HG03039 (cell line): ENCODE measurements at regions not wholly inside any gene's neighbourhood (a gene's known extent, or its start where the extent isn't known, plus 50 kb on each side); places are given as distances from the start of the nearest gene placed in this dataset.

Source experiments
- ATAC-seq: cut with Tn5 transposase; IDR thresholded peaks from one replicate; pipeline ENCODE4 v1.9.1; 2021; ENCODE audit warnings: mild to moderate bottlenecking, moderate library complexity; ENCODE audit not compliant: unreplicated experiment

DNA sequence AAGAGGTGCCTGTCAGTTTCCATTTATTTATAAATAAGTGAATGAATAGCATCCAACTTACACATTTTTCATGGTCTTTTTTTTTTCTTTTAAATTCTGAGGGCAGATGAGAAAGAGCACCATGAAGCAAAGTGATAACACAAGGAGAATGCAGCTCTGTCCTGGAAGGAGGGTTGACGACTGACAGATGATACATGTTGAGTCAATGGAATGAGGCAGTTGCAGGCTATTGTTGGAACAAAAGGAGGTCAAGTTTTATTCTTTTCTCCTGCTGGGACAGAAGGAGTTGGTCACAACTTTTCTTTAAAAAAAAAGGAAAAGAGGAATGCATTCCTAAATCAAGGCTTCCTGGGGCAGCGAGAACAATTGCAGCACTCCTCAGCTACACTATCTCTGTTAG is 119.9 kb upstream of the PLEKHG7 start:
- ATAC-seq = no peak

DNA sequence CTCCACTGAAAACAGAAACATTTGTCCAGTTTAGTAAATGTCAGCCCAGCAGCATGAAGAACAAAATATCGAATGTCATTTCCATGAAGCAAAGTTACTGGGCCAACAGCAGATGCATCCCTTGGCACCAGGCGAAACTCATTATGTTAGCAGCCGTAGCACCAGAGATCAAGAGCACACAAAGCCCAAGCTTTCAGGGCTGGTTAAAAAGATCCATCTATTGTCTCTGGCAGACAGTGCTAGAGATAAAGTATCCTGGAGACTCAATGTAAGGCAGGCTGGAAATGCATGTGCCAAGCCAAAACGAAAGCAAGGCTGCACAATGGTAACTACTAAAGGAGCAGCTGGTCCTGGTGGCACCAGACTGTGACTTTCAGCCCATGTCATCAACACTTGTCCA is 120.3 kb upstream of the PLEKHG7 start:
- no peak for ATAC-seq

DNA sequence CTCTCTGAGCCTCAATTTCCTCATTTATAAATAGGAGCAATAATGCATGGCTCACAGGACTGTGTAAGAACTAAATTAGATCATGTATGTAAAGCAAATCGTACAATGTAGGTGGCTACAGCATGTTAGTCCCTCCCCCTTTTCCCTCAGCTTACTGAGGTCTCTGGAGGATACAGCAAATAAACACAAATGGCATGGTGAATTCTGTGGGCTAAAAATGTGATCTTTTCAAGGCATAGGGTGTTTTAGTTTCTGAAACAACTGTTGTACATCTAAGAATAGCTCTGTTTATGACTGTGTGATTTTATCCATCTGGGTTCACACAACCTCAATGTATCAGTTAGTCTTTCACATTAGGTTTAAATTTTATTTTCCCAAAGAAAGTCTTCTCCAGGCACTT is 121.2 kb upstream of the PLEKHG7 start:
- no peak for ATAC-seq

DNA sequence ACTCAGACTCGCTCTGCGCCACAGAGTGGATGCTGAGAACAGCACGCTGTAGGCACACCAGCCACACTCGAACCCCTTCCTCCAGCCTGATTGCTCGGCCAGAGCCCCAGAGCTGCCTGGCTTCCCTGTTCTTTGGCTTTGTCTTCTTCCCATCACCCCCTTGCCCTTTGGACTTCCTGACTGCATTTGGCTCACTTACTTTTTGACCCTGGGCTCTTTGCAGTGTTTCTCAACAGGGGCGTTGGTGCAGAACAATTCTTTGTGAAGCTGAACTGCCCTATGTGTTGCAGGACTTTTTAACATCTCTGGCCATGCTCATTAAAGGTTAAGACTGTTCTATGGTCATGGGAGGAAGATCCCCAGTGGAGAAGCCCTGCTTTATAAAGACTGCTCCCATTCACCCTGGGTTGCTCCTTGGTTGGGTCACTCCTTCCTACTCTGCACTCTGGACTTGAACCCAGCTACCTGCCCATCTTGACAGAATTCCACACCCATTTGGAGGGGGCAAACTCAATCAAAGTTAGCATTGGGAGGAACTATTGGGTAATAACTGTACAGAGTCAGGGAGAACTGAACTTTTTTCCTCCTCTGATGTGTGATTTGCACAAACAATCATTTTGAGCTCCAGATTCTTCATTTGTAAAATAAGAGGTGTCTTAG is 127.7 kb upstream of the PLEKHG7 start:
- no peak for ATAC-seq

DNA sequence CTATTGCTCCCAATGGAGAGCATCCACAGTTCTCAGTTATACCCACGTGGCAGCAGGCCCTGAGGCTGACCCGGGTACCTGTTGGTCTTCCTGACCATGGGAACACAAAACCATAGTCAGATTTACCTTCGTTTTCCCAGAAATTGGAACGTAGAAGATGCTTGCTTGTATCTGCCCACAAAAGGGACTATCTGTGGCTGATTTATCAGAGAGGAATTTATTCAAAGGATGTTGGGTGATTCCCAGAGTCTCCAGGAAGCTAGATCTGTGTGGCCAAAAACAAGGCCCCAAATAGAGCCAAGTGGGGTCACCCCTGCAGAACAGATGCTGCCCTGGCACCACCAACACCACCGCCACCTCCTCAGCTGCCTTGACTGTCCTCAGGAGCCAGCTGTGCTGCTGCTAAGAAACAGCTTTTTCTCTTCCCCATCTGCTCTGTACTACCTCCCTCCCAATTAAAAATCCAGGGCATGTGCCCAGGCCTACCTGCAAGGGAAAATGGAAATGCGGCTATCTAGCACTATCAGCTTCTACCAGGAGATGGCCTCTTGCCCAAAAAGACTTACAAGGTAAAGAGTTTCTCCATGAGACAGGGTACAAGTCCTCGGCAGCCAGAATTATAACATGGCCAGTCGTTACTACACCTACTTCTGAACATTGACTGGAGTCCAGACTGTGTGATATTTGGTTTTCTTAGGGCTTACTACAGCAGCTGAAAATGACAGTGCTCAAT is 128.6 kb upstream of the PLEKHG7 start:
- no peak for ATAC-seq

DNA sequence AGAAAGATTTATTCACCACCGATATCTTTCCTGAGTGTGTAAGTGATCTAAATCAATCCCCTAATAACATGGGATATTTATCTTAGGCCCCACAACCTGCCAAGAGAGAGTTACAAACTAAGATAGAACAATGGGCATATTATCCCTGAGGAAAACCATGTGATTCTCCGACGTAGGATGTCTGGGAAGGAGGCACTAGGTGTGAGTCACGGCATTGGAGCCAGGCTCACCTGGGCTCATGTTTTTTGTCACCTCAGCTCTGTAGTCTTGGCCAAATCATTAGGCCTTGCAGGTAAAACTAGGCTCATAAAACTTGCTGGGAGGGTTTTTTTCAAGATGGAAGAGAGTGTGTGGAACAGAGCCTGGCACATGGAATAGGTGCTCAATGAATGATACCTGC is 129.7 kb upstream of the PLEKHG7 start:
- ATAC-seq = no peak

DNA sequence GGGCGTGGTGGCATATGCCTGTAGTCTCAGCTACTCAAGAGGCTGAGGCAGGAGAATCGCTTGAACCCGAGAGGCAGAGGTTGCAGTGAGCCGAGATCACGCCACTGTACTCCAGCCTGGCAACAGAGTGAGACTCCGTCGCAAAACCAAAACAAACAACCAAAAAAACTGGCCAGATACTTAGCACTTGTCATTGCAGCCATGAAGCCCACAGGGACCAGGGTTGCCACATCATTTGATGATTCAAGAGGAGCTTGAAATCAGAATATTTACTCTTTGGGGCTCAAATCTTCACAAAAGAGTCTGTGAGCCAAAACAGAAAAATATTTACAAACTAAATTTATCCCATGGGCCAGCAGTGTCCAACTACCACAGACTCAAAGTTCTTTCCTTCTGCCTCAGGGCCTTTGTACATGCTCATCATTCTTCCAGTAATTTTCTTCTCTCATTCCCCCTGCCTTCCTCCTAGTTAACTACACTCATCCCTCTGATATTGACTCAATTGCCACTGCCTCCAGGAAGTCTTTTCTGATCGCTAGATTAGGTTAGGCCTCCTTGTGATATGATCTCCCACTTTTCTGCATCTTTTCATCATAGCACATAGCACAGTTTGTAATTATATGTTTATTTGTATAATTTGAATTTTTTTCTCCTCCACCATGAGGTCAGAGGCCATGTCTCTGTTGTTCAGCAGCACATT is 130.8 kb upstream of the PLEKHG7 start:
- no peak for ATAC-seq

DNA sequence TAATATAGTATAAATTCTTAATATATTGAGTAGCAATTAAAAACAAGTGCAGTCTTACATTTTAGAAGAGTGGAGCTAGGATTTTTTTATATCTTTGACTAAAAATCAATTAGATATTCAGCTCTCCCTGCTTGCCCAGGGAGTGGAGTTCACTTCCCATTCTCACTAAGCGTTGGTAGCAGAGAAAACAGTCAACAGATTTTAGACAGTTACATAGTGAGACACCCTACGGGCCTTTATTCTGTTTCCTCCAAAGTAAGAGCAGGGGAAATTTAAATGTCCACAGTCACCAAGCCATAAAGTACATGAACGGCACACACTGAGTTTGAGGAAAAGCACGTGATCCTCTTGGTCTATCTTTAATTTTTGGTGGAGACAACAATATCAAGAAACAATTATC is 131.6 kb upstream of the PLEKHG7 start:
- no peak for ATAC-seq

DNA sequence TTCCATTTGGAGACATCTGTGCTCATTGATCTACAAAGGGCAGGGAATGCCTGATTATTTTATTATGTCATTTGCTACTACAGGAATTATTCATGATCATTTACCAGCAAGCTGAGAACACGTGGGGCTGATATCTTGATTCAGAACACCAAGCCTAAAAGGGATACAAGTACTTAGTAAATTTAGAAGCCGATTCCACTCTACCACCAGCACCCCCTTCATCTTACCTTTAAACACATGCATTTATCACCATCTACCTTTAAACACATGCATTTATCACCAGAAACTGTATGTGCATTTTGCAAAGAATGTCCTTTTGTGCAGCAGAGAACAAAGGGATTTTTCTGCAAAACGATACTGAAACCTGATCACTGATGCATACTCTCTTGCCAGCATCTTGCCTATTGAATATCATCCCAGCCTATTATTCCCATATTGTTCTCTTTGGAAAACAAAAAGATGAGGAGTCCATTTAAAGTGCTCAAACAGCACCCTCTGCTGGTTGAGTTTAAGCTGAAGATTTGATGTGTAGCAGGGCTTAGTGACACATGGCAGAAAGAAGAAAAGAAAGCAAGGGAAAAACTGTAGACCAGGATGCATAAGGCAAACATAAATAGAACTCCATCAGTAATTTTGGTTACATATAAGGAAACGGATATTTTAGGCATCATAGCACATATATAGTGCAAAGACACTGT is 132.6 kb upstream of the PLEKHG7 start:
- peak; percentile 83 for ATAC-seq

DNA sequence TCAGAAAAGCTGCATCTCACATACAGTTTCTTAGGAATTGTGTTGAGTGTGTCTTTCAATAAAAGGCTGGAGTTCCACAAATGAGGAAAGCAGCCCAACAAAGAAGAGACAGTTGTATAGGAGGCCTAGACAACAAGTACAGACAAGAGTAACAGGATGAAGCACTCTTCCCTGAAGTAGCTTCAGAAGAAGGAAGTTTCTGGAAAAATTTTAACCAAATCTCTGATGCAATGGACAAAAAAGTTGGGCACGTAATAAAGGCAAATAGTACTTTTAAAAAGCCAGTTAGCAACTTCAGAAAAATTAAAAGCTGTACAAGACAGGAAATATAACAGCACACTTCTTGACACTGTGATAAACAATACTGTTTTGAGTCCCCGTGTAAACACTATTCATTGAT is 134.1 kb upstream of the PLEKHG7 start:
- ATAC-seq = no peak

DNA sequence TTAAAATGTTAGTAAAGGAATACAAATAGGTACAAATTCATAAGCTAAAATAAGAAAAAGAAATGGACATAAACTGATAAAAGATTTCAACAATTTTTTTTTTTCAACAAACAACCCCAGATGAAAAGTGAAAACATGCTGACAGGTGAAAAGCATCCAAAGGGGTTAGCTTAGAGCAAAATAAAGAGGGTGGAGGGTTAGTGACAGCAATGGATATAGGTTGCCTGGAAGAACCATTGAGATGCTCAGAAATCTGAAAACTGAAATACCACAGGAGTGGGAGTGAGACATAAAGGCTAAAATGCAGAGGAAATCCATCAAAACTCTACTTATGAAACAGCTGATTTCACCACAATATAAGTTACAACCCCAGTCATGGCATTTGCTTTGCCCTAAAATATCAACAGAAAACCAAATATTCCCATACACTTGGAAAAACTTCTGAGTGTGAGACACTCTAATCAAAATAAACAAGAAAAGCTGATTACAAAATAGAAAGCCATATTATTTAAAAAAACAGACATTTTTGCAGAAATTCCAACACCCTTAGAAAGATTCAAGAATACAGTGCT is 136.3 kb upstream of the PLEKHG7 start:
- ATAC-seq = no peak

DNA sequence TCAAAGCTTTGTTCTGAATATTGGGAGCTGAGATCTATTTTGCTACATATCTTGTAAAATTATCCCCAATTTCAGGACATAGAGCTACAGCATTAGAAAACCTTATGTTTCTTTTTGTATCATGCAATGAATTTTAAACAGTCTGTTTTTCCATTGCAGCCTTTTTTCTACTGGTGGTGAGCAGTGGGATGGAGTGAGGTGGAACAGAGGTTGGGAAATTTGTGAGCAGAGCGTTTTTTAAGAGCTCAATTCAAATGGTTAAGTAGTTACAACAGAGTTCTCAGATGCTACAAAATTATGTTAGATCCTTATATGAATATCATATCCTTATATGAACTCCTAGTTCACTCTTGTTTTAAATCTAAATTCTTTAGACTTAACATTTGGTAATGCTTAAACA is 139.0 kb upstream of the PLEKHG7 start:
- no peak for ATAC-seq

DNA sequence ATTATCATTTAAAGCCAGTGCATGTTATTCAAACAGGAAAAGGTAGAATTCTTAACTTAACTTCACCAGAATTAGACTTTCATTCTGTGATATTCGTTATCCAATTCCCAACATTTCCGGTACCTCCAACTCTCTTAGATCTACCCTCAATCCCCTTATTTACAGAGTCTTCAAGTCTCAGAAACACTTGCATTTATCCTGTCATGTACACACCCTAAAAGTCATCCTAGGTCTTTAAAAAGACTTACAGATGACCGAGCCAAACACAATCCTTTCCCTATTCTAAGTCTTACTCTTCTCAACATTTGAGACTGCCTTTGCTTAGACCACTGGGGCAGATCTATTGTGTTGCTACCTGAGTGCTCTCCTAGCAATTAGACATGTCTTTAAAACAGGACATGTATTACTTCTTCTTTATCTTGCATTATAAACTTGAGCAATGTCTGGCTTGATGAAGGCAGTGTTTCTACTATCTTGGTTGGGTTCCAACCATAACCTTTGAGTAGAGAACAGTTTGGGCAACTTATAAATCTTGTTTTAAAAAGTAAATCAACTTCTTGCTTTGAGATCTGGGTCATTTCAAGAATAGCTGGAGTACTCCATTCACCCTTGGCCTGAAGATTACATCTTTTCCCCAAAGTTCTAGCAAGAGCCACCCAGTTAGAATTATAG is 140.6 kb upstream of the PLEKHG7 start:
- no peak for ATAC-seq

DNA sequence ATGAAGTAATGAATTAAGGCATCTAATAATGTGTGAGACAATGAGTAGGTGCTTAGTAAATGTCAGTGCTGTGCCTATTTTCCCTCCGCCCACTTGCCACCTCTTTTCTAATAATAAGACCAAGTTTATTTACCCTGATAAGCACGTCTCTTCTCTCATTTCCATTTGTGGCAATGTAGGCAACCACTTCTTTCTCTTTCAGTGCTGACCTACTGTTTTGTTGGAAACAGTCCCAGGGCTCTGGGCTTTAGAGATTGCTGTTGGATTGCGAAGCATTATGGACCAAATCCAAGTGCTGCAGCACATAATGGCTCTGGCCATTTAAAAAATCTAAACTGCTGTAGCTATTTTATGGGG is 141.3 kb upstream of the PLEKHG7 start:
- ATAC-seq = no peak

DNA sequence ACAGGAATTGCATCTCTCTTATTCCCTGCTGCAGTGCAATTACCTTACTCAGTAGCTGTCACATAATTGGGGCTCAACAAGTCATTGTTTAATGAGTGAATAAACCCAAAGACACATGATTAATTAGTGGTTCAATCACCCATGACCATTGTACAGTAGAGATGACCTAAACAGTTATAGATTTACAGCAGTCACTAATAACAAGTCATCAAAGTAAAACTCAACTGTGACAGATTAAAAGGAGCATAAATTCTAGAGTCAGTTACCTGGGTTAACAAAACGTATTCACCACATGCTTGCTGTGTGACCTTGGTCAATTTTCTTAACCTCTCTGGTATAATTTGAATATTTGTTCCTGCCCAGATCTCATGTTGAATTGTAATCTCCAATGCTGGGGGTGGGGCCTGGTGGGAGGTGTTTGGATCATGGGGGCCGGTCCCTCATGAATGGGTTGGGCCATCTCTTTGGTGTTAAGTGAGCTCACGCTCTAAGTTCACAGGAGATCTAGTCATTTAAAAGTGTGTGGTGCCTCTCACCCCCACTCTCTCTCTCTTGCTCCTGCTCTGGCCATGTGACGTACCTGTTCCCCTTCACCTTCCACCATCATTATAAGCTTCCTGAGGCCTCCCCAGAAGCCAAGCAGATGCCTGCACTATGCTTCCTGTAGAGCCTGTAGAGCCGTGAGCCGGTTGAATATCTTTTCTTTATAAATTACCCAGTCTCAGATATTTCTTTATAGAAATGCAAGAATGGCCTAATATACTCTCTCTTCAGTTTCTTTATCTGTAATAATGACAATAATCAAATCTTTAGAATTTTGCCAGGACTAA is 141.9 kb upstream of the PLEKHG7 start:
- ATAC-seq = no peak

DNA sequence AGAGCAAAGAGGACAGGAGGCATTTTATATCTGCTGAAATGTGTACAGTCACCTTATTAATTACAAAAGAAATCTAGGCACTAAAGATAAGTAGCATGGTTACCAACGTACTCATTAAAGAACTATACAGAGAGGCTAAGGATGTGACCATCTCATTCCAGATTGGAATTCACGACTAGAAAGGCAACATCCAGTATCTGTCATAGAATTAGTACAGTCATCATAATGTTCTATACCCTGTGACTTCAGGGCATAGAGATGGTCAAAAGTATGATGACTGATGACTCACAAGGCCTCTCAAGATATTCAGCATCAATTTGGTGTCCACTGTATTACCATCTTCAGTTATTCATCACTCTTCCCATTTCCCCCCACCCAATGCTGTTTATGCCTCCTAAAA is 144.0 kb upstream of the PLEKHG7 start:
- ATAC-seq = no peak

DNA sequence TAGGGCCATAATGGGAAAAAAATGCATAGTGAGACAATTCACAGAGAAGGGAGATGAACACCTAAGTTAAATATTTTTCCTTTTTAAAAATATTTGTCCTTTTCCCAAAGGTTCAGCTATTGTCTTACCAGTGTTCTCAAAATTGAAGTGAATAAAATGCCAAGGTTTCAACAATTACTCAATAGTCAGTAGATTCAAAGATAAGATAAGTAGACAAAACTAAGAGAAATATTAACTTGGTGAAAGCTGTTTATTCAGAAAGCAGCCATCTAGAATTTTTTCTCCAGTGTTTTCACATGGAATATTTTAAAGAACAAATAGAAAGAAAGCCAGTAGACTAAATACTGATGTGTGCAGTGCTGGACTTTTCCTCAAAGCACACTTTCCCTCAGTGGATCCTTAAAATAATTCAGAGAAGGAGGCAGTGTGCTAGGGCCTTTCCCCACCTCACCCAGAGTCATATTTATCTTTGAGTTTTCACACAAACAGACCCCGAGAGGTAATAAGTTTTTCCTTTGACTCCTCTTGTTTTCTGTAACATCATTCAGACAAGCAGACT is 144.5 kb upstream of the PLEKHG7 start:
- no peak for ATAC-seq

DNA sequence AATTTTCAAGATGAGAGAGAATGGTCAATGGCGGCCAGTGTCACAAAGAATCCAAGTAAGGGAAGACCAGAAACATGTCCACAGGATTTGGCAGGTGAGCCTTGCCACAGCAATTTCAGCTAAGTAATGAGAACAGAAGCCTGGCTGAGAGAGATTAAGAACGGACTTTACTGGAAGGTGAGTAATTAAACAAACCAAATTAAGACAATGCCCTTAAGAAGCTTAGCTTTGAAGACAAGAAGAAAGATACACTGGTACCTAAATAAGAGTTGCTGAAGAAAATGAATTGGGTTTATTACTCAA is 145.4 kb upstream of the PLEKHG7 start:
- ATAC-seq = no peak

DNA sequence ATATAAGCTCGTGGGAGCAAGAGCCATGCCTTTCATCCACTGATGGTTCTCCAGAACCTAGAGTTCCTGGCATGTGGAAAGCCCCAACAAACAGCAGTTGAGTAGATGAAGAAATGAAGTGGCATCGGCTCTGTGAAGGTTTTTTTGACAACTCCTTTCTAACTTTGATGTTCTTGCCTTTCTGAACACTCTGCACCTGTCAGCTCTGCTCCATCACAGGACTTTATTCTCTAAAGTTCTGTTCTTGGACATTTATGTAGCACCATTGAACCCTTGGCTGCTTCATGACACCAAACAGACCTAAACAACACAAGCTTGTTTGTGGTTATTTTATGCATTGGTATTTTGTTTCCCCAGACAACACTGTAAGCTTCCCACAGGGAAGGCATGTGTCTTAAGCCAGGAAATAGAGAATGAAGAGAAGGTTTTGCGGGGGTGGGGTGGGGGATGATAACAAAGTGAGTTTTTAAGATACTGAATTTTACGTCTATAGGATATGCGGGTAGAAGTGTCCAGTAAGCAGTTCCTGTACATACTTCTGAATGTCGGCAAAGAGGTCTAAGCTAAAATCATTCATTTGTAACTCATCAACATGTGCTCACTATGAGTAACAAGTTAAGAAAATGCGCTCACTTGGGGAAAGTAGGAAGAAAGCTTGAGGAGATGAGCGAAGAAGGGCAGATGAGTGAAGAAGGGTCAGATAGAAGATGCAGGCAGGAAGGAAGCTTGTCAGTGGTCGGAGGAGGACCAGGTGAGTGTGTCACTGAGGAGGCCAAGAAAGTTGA is 146.0 kb upstream of the PLEKHG7 start:
- no peak for ATAC-seq
